ENCODE measurements at regions not wholly inside any gene's neighbourhood (a gene's known extent, or its start where the extent isn't known, plus 50 kb on each side); places are given as distances from the start of the nearest gene placed in this dataset.

DNA sequence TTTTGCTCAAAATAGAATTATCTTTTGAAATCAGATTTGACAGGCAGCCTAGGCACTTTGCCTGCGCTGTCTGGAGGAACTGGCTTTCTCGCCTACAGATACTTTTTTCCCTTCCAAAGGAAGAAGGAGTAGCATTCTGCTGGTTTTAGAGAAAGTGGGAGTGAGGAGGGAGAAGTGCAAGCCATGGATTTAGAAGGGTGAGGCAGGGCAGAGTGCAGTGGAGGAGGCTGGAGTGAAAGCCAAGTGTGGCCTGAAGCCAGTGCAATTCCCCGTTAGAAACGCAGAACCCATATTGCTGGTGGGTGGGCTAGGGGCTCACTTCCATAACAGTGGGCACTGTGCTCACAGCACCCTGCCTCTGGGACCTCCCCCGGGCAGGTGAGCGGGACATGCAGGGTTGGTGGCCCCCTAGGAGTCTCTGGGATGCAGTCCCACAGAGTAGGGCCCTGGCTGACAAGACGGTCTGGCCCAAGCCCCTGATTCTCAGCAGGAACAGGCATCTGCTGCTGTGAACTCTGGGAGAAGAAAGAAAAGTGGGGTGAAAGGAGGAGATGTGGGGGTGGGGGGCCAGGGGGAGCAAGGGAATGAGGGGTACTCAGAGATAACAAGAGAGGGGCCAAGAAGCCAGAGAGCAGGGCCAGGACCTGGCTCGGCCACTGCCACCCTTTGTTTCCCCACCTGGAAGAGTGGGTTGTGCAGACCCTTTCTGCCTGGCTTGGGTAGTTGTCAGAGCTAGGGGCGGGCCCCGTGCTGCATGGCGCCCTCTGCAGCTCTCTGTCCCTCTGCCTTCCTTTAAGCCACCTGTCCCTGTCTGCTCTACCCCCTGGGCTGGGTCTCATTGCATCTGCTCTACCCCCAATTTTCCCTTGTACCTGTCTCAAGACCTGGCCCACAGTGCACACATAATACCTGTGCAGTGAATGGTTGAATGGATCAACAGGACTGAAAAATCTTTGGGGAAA lies 273.5 kb upstream of the HS6ST1 start:
- TF ChIP-seq, protein P1, sequence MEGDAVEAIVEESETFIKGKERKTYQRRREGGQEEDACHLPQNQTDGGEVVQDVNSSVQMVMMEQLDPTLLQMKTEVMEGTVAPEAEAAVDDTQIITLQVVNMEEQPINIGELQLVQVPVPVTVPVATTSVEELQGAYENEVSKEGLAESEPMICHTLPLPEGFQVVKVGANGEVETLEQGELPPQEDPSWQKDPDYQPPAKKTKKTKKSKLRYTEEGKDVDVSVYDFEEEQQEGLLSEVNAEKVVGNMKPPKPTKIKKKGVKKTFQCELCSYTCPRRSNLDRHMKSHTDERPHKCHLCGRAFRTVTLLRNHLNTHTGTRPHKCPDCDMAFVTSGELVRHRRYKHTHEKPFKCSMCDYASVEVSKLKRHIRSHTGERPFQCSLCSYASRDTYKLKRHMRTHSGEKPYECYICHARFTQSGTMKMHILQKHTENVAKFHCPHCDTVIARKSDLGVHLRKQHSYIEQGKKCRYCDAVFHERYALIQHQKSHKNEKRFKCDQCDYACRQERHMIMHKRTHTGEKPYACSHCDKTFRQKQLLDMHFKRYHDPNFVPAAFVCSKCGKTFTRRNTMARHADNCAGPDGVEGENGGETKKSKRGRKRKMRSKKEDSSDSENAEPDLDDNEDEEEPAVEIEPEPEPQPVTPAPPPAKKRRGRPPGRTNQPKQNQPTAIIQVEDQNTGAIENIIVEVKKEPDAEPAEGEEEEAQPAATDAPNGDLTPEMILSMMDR (IDR thresholded peaks at IDR 0.05; ENCODE audit: poor library complexity) = no peak
- TF ChIP-seq EZH2 (IDR thresholded peaks at IDR 0.05; ENCODE audit: borderline replicate concordance) (no peak), EZH2phosphoT487 (IDR thresholded peaks at IDR 0.05; ENCODE audit: low read depth, severe bottlenecking, unreplicated experiment) (no peak)
